ENCODE measurements at regions not wholly inside any gene's neighbourhood (a gene's known extent, or its start where the extent isn't known, plus 50 kb on each side); places are given as distances from the start of the nearest gene placed in this dataset.
"Not testable (repeated sequence)": the region's sequence is repeated elsewhere in the genome, so short reads cannot be mapped to it uniquely, and the experiment has no call there.

GRCh38 chr9:86613943-86614342 lies 259.7 kb upstream of the TUT7 start:
- H3K27me3 ChIP-seq (ENCODE audit: insufficient read depth, poor library complexity, severe bottlenecking), result no peaks in the 10 kb centered on the region
- no peak overlapping the region for H3K4me3 ChIP-seq (ENCODE audit: severe bottlenecking)
- no peak for ATAC-seq (ENCODE audit: low read depth)
- no peaks in the 10 kb centered on the region for H3K36me3 ChIP-seq (ENCODE audit: low read depth)
- no peaks in the 10 kb centered on the region for H3K4me1 ChIP-seq (ENCODE audit: insufficient read depth, poor library complexity, severe bottlenecking)
- TF ChIP-seq, protein P1, sequence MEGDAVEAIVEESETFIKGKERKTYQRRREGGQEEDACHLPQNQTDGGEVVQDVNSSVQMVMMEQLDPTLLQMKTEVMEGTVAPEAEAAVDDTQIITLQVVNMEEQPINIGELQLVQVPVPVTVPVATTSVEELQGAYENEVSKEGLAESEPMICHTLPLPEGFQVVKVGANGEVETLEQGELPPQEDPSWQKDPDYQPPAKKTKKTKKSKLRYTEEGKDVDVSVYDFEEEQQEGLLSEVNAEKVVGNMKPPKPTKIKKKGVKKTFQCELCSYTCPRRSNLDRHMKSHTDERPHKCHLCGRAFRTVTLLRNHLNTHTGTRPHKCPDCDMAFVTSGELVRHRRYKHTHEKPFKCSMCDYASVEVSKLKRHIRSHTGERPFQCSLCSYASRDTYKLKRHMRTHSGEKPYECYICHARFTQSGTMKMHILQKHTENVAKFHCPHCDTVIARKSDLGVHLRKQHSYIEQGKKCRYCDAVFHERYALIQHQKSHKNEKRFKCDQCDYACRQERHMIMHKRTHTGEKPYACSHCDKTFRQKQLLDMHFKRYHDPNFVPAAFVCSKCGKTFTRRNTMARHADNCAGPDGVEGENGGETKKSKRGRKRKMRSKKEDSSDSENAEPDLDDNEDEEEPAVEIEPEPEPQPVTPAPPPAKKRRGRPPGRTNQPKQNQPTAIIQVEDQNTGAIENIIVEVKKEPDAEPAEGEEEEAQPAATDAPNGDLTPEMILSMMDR (IDR thresholded peaks at IDR 0.05; ENCODE audit: poor library complexity, severe bottlenecking), result no peak
- no peak overlapping the region for H3K27ac ChIP-seq (ENCODE audit: poor library complexity, severe bottlenecking)
- no peaks in the 10 kb centered on the region for H3K9me3 ChIP-seq (ENCODE audit: severe bottlenecking)
- DNase-seq (ENCODE audit: low spot score), result no peak

GRCh38 chr9:86611534-86611933 lies 257.3 kb upstream of the TUT7 start:
- DNase-seq (ENCODE audit: low spot score); H3K4me3 ChIP-seq (ENCODE audit: severe bottlenecking); H3K36me3 ChIP-seq (ENCODE audit: low read depth); ATAC-seq (ENCODE audit: low read depth); H3K9me3 ChIP-seq (ENCODE audit: severe bottlenecking); H3K27ac ChIP-seq (ENCODE audit: poor library complexity, severe bottlenecking); H3K27me3 ChIP-seq (ENCODE audit: insufficient read depth, poor library complexity, severe bottlenecking); H3K4me1 ChIP-seq (ENCODE audit: insufficient read depth, poor library complexity, severe bottlenecking): not testable (repeated sequence)

DNA sequence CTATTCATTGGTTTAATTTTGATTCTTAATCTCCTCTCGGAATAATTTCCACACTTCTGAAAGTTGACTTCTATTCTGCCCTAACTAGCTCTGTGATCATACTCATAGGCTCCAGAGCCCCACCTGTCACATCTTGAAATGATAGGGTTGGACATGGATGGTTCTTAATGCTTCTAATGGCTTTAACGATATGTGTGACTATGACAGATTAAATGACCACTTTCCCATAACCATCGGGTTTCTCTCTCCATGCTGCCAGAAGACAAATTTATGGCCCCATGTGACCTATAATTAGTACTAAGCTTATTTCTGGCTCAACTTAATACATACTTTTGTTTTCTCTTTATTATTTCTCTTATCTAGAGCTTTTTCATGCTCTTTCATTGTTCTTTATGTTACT lies 251.1 kb upstream of the TUT7 start:
- TF ChIP-seq, protein P1 (IDR thresholded peaks at IDR 0.05; ENCODE audit: poor library complexity, severe bottlenecking), result no peak
- Histone ChIP-seq H3K27ac (ENCODE audit: poor library complexity, severe bottlenecking) (no peak overlapping the region), H3K9me3 (ENCODE audit: severe bottlenecking) (no peaks in the 10 kb centered on the region), H3K4me3 (ENCODE audit: severe bottlenecking) (no peak overlapping the region), H3K4me1 (ENCODE audit: insufficient read depth, poor library complexity, severe bottlenecking) (peaks cover 14% of the 10 kb centered on the region), H3K27me3 (ENCODE audit: insufficient read depth, poor library complexity, severe bottlenecking) (no peaks in the 10 kb centered on the region), H3K36me3 (ENCODE audit: low read depth) (no peaks in the 10 kb centered on the region)
- ATAC-seq (ENCODE audit: low read depth) (no peak), DNase-seq (ENCODE audit: low spot score) (no peak)

- H3K9me3 ChIP-seq (ENCODE audit: severe bottlenecking), result no peaks in the 10 kb centered on the region
- ATAC-seq (ENCODE audit: low read depth) (no peak), DNase-seq (ENCODE audit: low spot score) (no peak)
- H3K27me3 ChIP-seq (ENCODE audit: insufficient read depth, poor library complexity, severe bottlenecking), result no peaks in the 10 kb centered on the region
- no peak overlapping the region for H3K4me3 ChIP-seq (ENCODE audit: severe bottlenecking)
- H3K36me3 ChIP-seq (ENCODE audit: low read depth), result no peaks in the 10 kb centered on the region
- H3K27ac ChIP-seq (ENCODE audit: poor library complexity, severe bottlenecking), result no peak overlapping the region
- H3K4me1 ChIP-seq (ENCODE audit: insufficient read depth, poor library complexity, severe bottlenecking), result peaks cover 18% of the 10 kb centered on the region
- TF ChIP-seq, protein P1 (IDR thresholded peaks at IDR 0.05; ENCODE audit: poor library complexity, severe bottlenecking), result no peak
These were observed 250.5 kb upstream of the TUT7 start for GRCh38 chr9:86604741-86605140.

GRCh38 chr9:86602715-86603114 lies 248.5 kb upstream of the TUT7 start:
- no peak for ATAC-seq (ENCODE audit: low read depth)
- TF ChIP-seq, protein P1 (IDR thresholded peaks at IDR 0.05; ENCODE audit: poor library complexity, severe bottlenecking), result no peak
- Histone ChIP-seq H3K27me3 (ENCODE audit: insufficient read depth, poor library complexity, severe bottlenecking) (no peaks in the 10 kb centered on the region), H3K27ac (ENCODE audit: poor library complexity, severe bottlenecking) (peak overlapping the region; percentile 3), H3K9me3 (ENCODE audit: severe bottlenecking) (no peaks in the 10 kb centered on the region), H3K4me3 (ENCODE audit: severe bottlenecking) (no peak overlapping the region), H3K4me1 (ENCODE audit: insufficient read depth, poor library complexity, severe bottlenecking) (peaks cover 22% of the 10 kb centered on the region), H3K36me3 (ENCODE audit: low read depth) (no peaks in the 10 kb centered on the region)
- DNase-seq (ENCODE audit: low spot score), result no peak
